ENCODE measurements at regions not wholly inside any gene's neighbourhood (a gene's known extent, or its start where the extent isn't known, plus 50 kb on each side); places are given as distances from the start of the nearest gene placed in this dataset.

GRCh38 chr7:155392726-155393570, 65.0 kb upstream of the EN2 start (continued):
- no peak for TF ChIP-seq NANOG (IDR thresholded peaks at IDR 0.05; ENCODE audit: insufficient read depth, low read depth, low read length, poor library complexity, severe bottlenecking)
- no peak for TF ChIP-seq RAD21 (IDR thresholded peaks at IDR 0.05 in 1 of 2, conservative IDR thresholded peaks at IDR 0.05 in 1 of 2; ENCODE audit: low read depth in 2 of 2, low read length in 2 of 2)
- TF ChIP-seq USF2 (IDR thresholded peaks at IDR 0.05; ENCODE audit: low read length): no peak
- no peak for TF ChIP-seq MAX (IDR thresholded peaks at IDR 0.05)
- TF ChIP-seq GABPA (IDR thresholded peaks at IDR 0.05; ENCODE audit: borderline replicate concordance, insufficient read depth, low read length): no peak
- no peak for TF ChIP-seq SAP30 (IDR thresholded peaks at IDR 0.05; ENCODE audit: insufficient read depth, insufficient replicate concordance, low read length)
